SK-N-SH treated with all-trans-retinoic acid at 6 μM for 48 hours (cell line): ENCODE measurements at regions not wholly inside any gene's neighbourhood (a gene's known extent, or its start where the extent isn't known, plus 50 kb on each side); places are given as distances from the start of the nearest gene placed in this dataset.

Source experiments
- ATAC-seq: fragments of 200-7000 bp; cut with Tn5 transposase; 3 replicates; pipeline ENCODE4 v1.9.1; 2020; ENCODE audit warnings: mild to moderate bottlenecking, moderate library complexity
- ARNTL ChIP-seq: fragments of 450-650 bp; formaldehyde crosslinking; IDR thresholded peaks from 2 replicates; pipeline ENCODE4 v1.5.0; 2020; ENCODE audit warnings: low read depth, mild to moderate bottlenecking, moderate library complexity, borderline replicate concordance
- BACH2 ChIP-seq: fragments of 250-450 bp; sonication (Bioruptor Pico); IDR thresholded peaks from 2 replicates; pipeline ENCODE4 v1.9.0; 2021; ENCODE audit warnings: mild to moderate bottlenecking, borderline replicate concordance
- CSDC2 ChIP-seq: fragments of 250-450 bp; sonication (Bioruptor Pico); IDR thresholded peaks from 2 replicates; pipeline ENCODE4 v1.5.0; 2020; ENCODE audit warnings: mild to moderate bottlenecking, moderate library complexity
- CSRNP3 ChIP-seq: fragments of 250-450 bp; sonication (Bioruptor Pico); IDR thresholded peaks from 2 replicates; pipeline ENCODE4 v1.5.1; 2021; ENCODE audit warnings: mild to moderate bottlenecking, moderate library complexity
- ESRRG ChIP-seq: fragments of 250-450 bp; sonication (Bioruptor Pico); IDR thresholded peaks from 2 replicates; pipeline ENCODE4 v1.6.1; 2021; ENCODE audit warnings: mild to moderate bottlenecking
- GLIS3 ChIP-seq: fragments of 250-450 bp; sonication (Bioruptor Pico); IDR thresholded peaks from 2 replicates; pipeline ENCODE4 v1.5.0; 2020; ENCODE audit warnings: mild to moderate bottlenecking, moderate library complexity
- ISL1 ChIP-seq: fragments of 250-450 bp; sonication (Bioruptor Pico); IDR thresholded peaks from 2 replicates; pipeline ENCODE4 v2.1.2; 2022; ENCODE audit warnings: mild to moderate bottlenecking, moderate library complexity
- OSR1 ChIP-seq: fragments of 250-450 bp; sonication (Bioruptor Pico); IDR thresholded peaks from 2 replicates; pipeline ENCODE4 v1.8.0; 2022; ENCODE audit warnings: moderate library complexity, mild to moderate bottlenecking, inconsistent platforms
- PPARA ChIP-seq: fragments of 250-450 bp; sonication (Bioruptor Pico); IDR thresholded peaks from 2 replicates; pipeline ENCODE4 v1.5.0; 2020; ENCODE audit warnings: mild to moderate bottlenecking, borderline replicate concordance
- RARB ChIP-seq: fragments of 250-450 bp; sonication (Bioruptor Pico); IDR thresholded peaks from 2 replicates; pipeline ENCODE4 v1.8.0; 2021; ENCODE audit warnings: mild to moderate bottlenecking, moderate library complexity
- SNAI2 ChIP-seq: fragments of 250-450 bp; sonication (Bioruptor Pico); IDR thresholded peaks from 2 replicates; pipeline ENCODE4 v1.5.0; 2020; ENCODE audit warnings: mild to moderate bottlenecking, moderate library complexity
- TCF4 ChIP-seq: fragments of 250-450 bp; sonication (Bioruptor Pico); IDR thresholded peaks from 2 replicates; pipeline ENCODE4 v1.8.0; 2021; ENCODE audit warnings: mild to moderate bottlenecking, moderate library complexity, borderline replicate concordance
- TOX ChIP-seq: fragments of 250-450 bp; sonication (Bioruptor Pico); IDR thresholded peaks from 2 replicates; pipeline ENCODE4 v1.8.0; 2021; ENCODE audit warnings: mild to moderate bottlenecking, moderate library complexity, borderline replicate concordance
- TSHZ2 ChIP-seq: fragments of 250-450 bp; sonication (Bioruptor Pico); IDR thresholded peaks from 2 replicates; pipeline ENCODE4 v1.5.0; 2020; ENCODE audit warnings: mild to moderate bottlenecking, moderate library complexity
- ZC3H10 ChIP-seq: fragments of 250-450 bp; sonication (Bioruptor Pico); IDR thresholded peaks from 2 replicates; pipeline ENCODE4 v1.5.1; 2021; ENCODE audit warnings: mild to moderate bottlenecking, moderate library complexity
- ZFP3 ChIP-seq: fragments of 250-450 bp; sonication (Bioruptor Pico); IDR thresholded peaks from 2 replicates; pipeline ENCODE4 v1.5.0; 2020; ENCODE audit warnings: mild to moderate bottlenecking, moderate library complexity
- ZFP30 ChIP-seq: fragments of 450-650 bp; formaldehyde crosslinking; IDR thresholded peaks from 2 replicates; pipeline ENCODE4 v1.5.0; 2022; ENCODE audit warnings: mild to moderate bottlenecking, moderate library complexity
- ZNF565 ChIP-seq: fragments of 450-650 bp; formaldehyde crosslinking; conservative IDR thresholded peaks from 2 replicates; pipeline ENCODE4 v1.5.0; 2020; ENCODE audit warnings: low read depth, mild to moderate bottlenecking, moderate library complexity
- ZNF70 ChIP-seq: fragments of 450-650 bp; formaldehyde crosslinking; IDR thresholded peaks from 2 replicates; pipeline ENCODE4 v1.5.0; 2020; ENCODE audit warnings: mild to moderate bottlenecking, moderate library complexity
- ZNF8 ChIP-seq: fragments of 450-650 bp; formaldehyde crosslinking; IDR thresholded peaks from 2 replicates; pipeline ENCODE4 v1.5.0; 2020; ENCODE audit warnings: mild to moderate bottlenecking, moderate library complexity
- TF ChIP-seq, protein P1 (sequence below): fragments of 250-450 bp; sonication (Bioruptor Pico); IDR thresholded peaks from 2 replicates; pipeline ENCODE4 v1.5.1; 2020; ENCODE audit warnings: low read depth, mild to moderate bottlenecking, moderate library complexity
- TF ChIP-seq, protein P2 (sequence below): fragments of 250-450 bp; sonication (Bioruptor Pico); IDR thresholded peaks from 2 replicates; pipeline ENCODE4 v1.8.0; 2021; ENCODE audit warnings: low read depth, mild to moderate bottlenecking, moderate library complexity, borderline replicate concordance
- TF ChIP-seq, protein P3 (sequence below): fragments of 250-450 bp; sonication (Bioruptor Pico); IDR thresholded peaks from 2 replicates; pipeline ENCODE4 v1.8.0; 2020; ENCODE audit warnings: mild to moderate bottlenecking, moderate library complexity, borderline replicate concordance

- TF ChIP-seq, protein P1, sequence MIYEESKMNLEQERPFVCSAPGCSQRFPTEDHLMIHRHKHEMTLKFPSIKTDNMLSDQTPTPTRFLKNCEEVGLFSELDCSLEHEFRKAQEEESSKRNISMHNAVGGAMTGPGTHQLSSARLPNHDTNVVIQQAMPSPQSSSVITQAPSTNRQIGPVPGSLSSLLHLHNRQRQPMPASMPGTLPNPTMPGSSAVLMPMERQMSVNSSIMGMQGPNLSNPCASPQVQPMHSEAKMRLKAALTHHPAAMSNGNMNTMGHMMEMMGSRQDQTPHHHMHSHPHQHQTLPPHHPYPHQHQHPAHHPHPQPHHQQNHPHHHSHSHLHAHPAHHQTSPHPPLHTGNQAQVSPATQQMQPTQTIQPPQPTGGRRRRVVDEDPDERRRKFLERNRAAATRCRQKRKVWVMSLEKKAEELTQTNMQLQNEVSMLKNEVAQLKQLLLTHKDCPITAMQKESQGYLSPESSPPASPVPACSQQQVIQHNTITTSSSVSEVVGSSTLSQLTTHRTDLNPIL (CRISPR knock-in tag), result no peak
- no peak for TF ChIP-seq ISL1 (CRISPR knock-in tag)
- TF ChIP-seq ZFP30 (CRISPR knock-in tag), result no peak
- TF ChIP-seq TSHZ2 (CRISPR knock-in tag), result no peak
- no peak for TF ChIP-seq ESRRG (CRISPR knock-in tag)
- TF ChIP-seq ZNF8, result no peak
- TF ChIP-seq OSR1, result no peak
- TF ChIP-seq PPARA, result no peak
- TF ChIP-seq RARB, result no peak
- ATAC-seq, result no peak
These were observed 487.6 kb upstream of the MGMT start for GRCh38 chr10:128979405-128979804.

GRCh38 chr10:128981251-128981650 lies 485.8 kb upstream of the MGMT start:
- no peak for ATAC-seq

GRCh38 chr10:128981881-128982615 lies 485.0 kb upstream of the MGMT start:
- ATAC-seq, result no peak
- TF ChIP-seq ARNTL (CRISPR knock-in tag) (no peak), PPARA (no peak), TSHZ2 (CRISPR knock-in tag) (no peak), OSR1 (no peak), TOX (no peak), CSDC2 (CRISPR knock-in tag) (no peak)
- TF ChIP-seq, protein P2, sequence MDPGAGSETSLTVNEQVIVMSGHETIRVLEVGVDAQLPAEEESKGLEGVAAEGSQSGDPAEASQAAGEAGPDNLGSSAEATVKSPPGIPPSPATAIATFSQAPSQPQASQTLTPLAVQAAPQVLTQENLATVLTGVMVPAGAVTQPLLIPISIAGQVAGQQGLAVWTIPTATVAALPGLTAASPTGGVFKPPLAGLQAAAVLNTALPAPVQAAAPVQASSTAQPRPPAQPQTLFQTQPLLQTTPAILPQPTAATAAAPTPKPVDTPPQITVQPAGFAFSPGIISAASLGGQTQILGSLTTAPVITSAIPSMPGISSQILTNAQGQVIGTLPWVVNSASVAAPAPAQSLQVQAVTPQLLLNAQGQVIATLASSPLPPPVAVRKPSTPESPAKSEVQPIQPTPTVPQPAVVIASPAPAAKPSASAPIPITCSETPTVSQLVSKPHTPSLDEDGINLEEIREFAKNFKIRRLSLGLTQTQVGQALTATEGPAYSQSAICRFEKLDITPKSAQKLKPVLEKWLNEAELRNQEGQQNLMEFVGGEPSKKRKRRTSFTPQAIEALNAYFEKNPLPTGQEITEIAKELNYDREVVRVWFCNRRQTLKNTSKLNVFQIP (CRISPR knock-in tag), result no peak

More at GRCh38 chr10:128981251-128981650, 485.8 kb upstream of the MGMT start:
- TF ChIP-seq PPARA (no peak), ZNF565 (CRISPR knock-in tag) (no peak), ZC3H10 (CRISPR knock-in tag) (no peak), ZFP3 (CRISPR knock-in tag) (no peak), RARB (no peak), ZFP30 (CRISPR knock-in tag) (no peak), CSRNP3 (no peak), BACH2 (CRISPR knock-in tag) (no peak), ZNF70 (CRISPR knock-in tag) (no peak), SNAI2 (CRISPR knock-in tag) (no peak), ZNF8 (no peak), TCF4 (CRISPR knock-in tag) (no peak), ARNTL (CRISPR knock-in tag) (no peak), CSDC2 (CRISPR knock-in tag) (no peak), ESRRG (CRISPR knock-in tag) (no peak), GLIS3 (CRISPR knock-in tag) (no peak), TOX (no peak), OSR1 (no peak)
- TF ChIP-seq, protein P2 (CRISPR knock-in tag), result no peak
- TF ChIP-seq, protein P3, sequence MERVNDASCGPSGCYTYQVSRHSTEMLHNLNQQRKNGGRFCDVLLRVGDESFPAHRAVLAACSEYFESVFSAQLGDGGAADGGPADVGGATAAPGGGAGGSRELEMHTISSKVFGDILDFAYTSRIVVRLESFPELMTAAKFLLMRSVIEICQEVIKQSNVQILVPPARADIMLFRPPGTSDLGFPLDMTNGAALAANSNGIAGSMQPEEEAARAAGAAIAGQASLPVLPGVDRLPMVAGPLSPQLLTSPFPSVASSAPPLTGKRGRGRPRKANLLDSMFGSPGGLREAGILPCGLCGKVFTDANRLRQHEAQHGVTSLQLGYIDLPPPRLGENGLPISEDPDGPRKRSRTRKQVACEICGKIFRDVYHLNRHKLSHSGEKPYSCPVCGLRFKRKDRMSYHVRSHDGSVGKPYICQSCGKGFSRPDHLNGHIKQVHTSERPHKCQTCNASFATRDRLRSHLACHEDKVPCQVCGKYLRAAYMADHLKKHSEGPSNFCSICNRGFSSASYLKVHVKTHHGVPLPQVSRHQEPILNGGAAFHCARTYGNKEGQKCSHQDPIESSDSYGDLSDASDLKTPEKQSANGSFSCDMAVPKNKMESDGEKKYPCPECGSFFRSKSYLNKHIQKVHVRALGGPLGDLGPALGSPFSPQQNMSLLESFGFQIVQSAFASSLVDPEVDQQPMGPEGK (CRISPR knock-in tag), result no peak
